Right lobe of liver (tissue), 6 donors: ENCODE measurements at regions not wholly inside any gene's neighbourhood (a gene's known extent, or its start where the extent isn't known, plus 50 kb on each side); places are given as distances from the start of the nearest gene placed in this dataset.

Experiments used
- ATAC-seq, 4 donors: fragments of 200-7000 bp; cut with Tn5 transposase; one replicate each; pipeline ENCODE4 v1.9.1; 2020; ENCODE audit warnings: mild to moderate bottlenecking in 4 of 4, moderate library complexity in 4 of 4
- DNase-seq, 3 donors: peaks; one replicate each; pipeline ENCODE4 v3.0.0-alpha.2; 2020
- H3K27ac ChIP-seq, 3 donors: fragments of 200-600 bp; one replicate each; pipeline ENCODE4 v1.8.0; 2022
- H3K27me3 ChIP-seq, 2 donors: fragments of 200-600 bp; one replicate each; pipeline ENCODE4 v1.8.0; 2022
- H3K36me3 ChIP-seq, 4 donors: fragments of 200-600 bp; sonication (generic) in 1 of 4; one replicate each; pipeline versions ENCODE4 v1.5.1 to v1.8.0; 2017 to 2022; ENCODE audit warnings: control low read depth in 1 of 4
- H3K4me1 ChIP-seq, 4 donors: fragments of 200-600 bp; sonication (generic) in 1 of 4; one replicate each; pipeline versions ENCODE4 v1.5.1 to v1.8.0; 2017 to 2022; ENCODE audit warnings: control low read depth in 1 of 4
- H3K4me3 ChIP-seq, 3 donors: fragments of 200-600 bp; one replicate each; pipeline ENCODE4 v1.8.0; 2022
- H3K9me3 ChIP-seq, 4 donors: fragments of 200-600 bp; sonication (generic) in 1 of 4; one replicate each; pipeline versions ENCODE4 v1.5.1 to v1.8.0; 2017 to 2022; ENCODE audit warnings: control low read depth in 1 of 4
- POLR2A ChIP-seq: fragments of 450-650 bp; IDR thresholded peaks from one replicate; pipeline ENCODE4 v1.6.1; 2017; ENCODE audit warnings: antibody characterized with exemption, mild to moderate bottlenecking
- WGBS: methylation state at CpG from one replicate; pipeline ENCODE4 v1.1.6; 2018; ENCODE audit warnings: low coverage, low lambda C conversion rate; ENCODE audit not compliant: insufficient coverage; ENCODE audit errors: missing lambda C conversion rate; 5-methylcytosine and 5-hydroxymethylcytosine counted together
- intact Hi-C, 2 donors: fragments of 100-400 bp; cut with DNase I; formaldehyde crosslinking; loops; one replicate each; pipeline versions ENCODE4 v1.11.2 to v1.14.1; 2022
- TF ChIP-seq, protein P1 (sequence below), 4 donors: fragments of 200-600 bp in 3 of 4; fragments of 450-650 bp in 1 of 4; IDR thresholded peaks; one replicate each; pipeline versions ENCODE4 v1.5.1 to v1.8.0; 2016 to 2022; ENCODE audit warnings: antibody characterized with exemption in 4 of 4, mild to moderate bottlenecking in 2 of 4
- donor health status: DM: no; HTN: yes; CAD: no.
- donor health status: DM: no; HTN: no; CAD: no.
- donor health status: DM: no; HTN: no; CAD: no.
- donor health status: DM: no; HTN: yes; CAD: no.
- donor health status: DM: no; HTN: yes; CAD: no.

DNA sequence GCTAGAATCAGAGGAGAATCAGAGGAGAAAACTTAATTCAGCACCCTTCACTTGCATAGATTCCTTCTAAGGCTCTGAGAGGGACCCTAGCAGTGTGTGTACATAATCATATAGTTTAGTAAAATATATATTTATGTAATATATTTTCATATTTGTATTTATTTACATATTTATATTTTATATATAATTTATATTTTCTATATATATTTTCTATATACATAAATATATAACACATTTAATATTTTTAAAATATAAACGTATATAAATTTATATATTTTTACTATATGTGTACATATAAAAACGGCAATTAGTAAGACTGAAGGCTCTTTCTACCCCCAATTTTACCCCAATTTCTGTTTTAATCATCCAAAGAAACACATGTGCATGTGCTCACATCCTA, 80.3 kb downstream of the NXPE2 start:
- H3K27me3 ChIP-seq = no peaks in the 10 kb centered on the region
- H3K27ac ChIP-seq = no peak overlapping the region
- TF ChIP-seq, protein P1, sequence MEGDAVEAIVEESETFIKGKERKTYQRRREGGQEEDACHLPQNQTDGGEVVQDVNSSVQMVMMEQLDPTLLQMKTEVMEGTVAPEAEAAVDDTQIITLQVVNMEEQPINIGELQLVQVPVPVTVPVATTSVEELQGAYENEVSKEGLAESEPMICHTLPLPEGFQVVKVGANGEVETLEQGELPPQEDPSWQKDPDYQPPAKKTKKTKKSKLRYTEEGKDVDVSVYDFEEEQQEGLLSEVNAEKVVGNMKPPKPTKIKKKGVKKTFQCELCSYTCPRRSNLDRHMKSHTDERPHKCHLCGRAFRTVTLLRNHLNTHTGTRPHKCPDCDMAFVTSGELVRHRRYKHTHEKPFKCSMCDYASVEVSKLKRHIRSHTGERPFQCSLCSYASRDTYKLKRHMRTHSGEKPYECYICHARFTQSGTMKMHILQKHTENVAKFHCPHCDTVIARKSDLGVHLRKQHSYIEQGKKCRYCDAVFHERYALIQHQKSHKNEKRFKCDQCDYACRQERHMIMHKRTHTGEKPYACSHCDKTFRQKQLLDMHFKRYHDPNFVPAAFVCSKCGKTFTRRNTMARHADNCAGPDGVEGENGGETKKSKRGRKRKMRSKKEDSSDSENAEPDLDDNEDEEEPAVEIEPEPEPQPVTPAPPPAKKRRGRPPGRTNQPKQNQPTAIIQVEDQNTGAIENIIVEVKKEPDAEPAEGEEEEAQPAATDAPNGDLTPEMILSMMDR (IDR thresholded peaks at IDR 0.05) = no peak
- TF ChIP-seq POLR2A = no peak
- DNase-seq = no peak
- H3K4me1 ChIP-seq = no peaks in the 10 kb centered on the region
- H3K36me3 ChIP-seq = no peaks in the 10 kb centered on the region
- 61% methylated on average over 2 of the region's 2 CpGs for WGBS
- ATAC-seq = no peak
- H3K9me3 ChIP-seq = no peaks in the 10 kb centered on the region
- H3K4me3 ChIP-seq = no peak overlapping the region
- intact Hi-C loops = no loop called here

DNA sequence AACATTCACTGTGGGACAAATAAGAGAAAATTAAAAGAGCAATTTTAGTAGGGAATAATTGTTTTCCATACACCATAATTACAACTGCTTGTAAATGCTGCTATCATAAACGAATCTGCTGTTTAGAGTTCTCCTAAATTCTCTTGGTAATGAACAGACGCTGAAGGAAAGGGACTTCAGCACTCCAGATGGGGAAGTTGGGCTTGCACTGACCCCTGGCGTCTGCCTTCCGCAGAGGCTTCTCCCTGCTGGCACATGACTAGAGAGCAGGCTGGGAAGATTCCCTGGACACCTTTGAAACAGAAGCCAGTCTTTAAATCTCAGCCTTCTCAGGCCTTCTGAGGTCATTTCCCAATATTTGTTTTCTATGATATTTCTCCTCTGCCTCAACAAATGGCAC, 84.1 kb downstream of the NXPE2 start:
- Histone ChIP-seq H3K4me3 (no peak overlapping the region), H3K4me1 (no peaks in the 10 kb centered on the region), H3K27ac (no peak overlapping the region), H3K36me3 (no peaks in the 10 kb centered on the region), H3K9me3 (no peaks in the 10 kb centered on the region), H3K27me3 (no peaks in the 10 kb centered on the region)
- TF ChIP-seq, protein P1 (IDR thresholded peaks at IDR 0.05) = peak; percentile 45 to 77 (median 67)
- TF ChIP-seq POLR2A = no peak
- peak; percentile 53 to 67 (median 58) for DNase-seq
- ATAC-seq = peak; percentile 86 to 95 (median 93)
- intact Hi-C loops = no loop called here
- WGBS = 3% methylated on average over 4 of the region's 4 CpGs

DNA sequence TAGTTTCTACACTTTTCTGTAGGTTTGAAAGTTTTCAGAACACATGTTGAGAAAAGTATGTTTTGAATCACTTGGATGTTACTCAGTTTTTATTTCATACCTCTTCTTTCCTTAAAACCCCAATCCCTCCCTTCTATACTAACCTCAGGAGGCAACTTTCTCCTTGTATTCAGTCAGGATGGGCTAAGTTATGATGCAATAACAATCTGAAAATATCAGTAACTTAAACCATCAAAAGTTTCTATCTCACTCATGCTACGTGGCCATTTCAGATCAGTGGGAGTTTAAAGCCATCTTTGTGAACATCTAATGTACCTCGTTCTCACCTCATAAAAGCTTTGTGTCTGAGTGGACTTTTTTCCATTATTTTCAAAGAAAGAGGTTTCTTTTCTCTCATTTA, 86.2 kb downstream of the NXPE2 start:
- intact Hi-C loops = no loop called here
- H3K27ac ChIP-seq = no peak overlapping the region
- 49% methylated on average over 2 of the region's 2 CpGs for WGBS

DNA sequence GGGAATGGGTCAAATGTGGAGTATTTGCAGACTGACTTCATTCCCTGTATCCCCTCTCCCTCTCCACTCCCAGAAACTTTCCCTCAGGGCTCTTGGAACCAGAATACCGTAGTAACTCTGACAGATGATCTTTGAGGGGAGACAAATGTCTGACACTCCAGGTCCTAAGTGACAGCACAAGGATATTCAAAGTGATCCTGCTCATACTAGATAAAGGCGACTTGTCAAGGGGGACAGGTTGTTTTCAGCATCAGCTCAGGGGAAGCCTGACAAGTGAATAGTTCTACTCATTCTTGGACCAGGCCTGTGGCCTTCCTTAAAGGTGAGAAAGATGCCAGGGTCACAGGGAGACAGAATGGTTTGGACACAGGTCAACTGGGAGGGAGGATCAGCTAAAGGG, 92.8 kb downstream of the NXPE2 start:
- Histone ChIP-seq H3K27me3 (no peaks in the 10 kb centered on the region), H3K9me3 (no peaks in the 10 kb centered on the region), H3K36me3 (no peaks in the 10 kb centered on the region), H3K4me3 (no peak overlapping the region), H3K4me1 (no peaks in the 10 kb centered on the region), H3K27ac (no peak overlapping the region)
- no peak for DNase-seq
- ATAC-seq = no peak
- TF ChIP-seq, protein P1 (IDR thresholded peaks at IDR 0.05) = no peak
- no peak for TF ChIP-seq POLR2A
- 43% methylated on average over 2 of the region's 2 CpGs for WGBS
- intact Hi-C loops = no loop called here

More for the DNA sequence above, 86.2 kb downstream of the NXPE2 start:
- H3K4me1 ChIP-seq = no peaks in the 10 kb centered on the region
- H3K36me3 ChIP-seq = no peaks in the 10 kb centered on the region
- no peaks in the 10 kb centered on the region for H3K9me3 ChIP-seq
- DNase-seq (no peak), ATAC-seq (no peak)
- TF ChIP-seq, protein P1 (IDR thresholded peaks at IDR 0.05) = no peak
- TF ChIP-seq POLR2A = no peak
- no peak overlapping the region for H3K4me3 ChIP-seq
- H3K27me3 ChIP-seq = no peaks in the 10 kb centered on the region
